ENCODE measurements at regions not wholly inside any gene's neighbourhood (a gene's known extent, or its start where the extent isn't known, plus 50 kb on each side); places are given as distances from the start of the nearest gene placed in this dataset.
A peak's percentile ranks its signal among the peaks of the same experiment; 100 is the strongest.

GRCh38 chr21:26377111-26377694 lies 195.9 kb downstream of the CYYR1 start:
- no peak for DNase-seq

GRCh38 chr21:26374817-26375216 lies 198.3 kb downstream of the CYYR1 start:
- H3K27me3 ChIP-seq: no peaks in the 10 kb centered on the region

More at GRCh38 chr21:26377111-26377694, 195.9 kb downstream of the CYYR1 start:
- Histone ChIP-seq H3K27ac (no peak overlapping the region), H3K27me3 (no peaks in the 10 kb centered on the region), H3K4me1 (no peaks in the 10 kb centered on the region), H3K9me3 (replicated peaks) (0 out of 2 replicates have a peak, but pooled peaks cover 3% of the 10 kb centered on the region), H3K36me3 (no peaks in the 10 kb centered on the region), H3K4me3 (no peak overlapping the region)

GRCh38 chr21:26368591-26369320 lies 198.2 kb upstream of the APP start:
- no peaks in the 10 kb centered on the region for H3K9me3 ChIP-seq (replicated peaks)

More at GRCh38 chr21:26374817-26375216, 198.3 kb downstream of the CYYR1 start:
- H3K36me3 ChIP-seq: no peaks in the 10 kb centered on the region
- DNase-seq: peak in 1 of 2 experiments; percentile 26
- H3K4me1 ChIP-seq: no peaks in the 10 kb centered on the region
- H3K27ac ChIP-seq: no peak overlapping the region
- H3K9me3 ChIP-seq (replicated peaks): 0 out of 2 replicates have a peak, but pooled peaks cover 3% of the 10 kb centered on the region
- no peak overlapping the region for H3K4me3 ChIP-seq

GRCh38 chr21:26366781-26367180 lies 196.2 kb upstream of the APP start:
- DNase-seq: no peak
- Histone ChIP-seq H3K36me3 (no peaks in the 10 kb centered on the region), H3K27ac (no peak overlapping the region), H3K4me1 (no peaks in the 10 kb centered on the region), H3K9me3 (replicated peaks) (no peaks in the 10 kb centered on the region), H3K4me3 (no peak overlapping the region), H3K27me3 (no peaks in the 10 kb centered on the region)

More at GRCh38 chr21:26368591-26369320, 198.2 kb upstream of the APP start:
- H3K36me3 ChIP-seq: no peaks in the 10 kb centered on the region
- no peaks in the 10 kb centered on the region for H3K4me1 ChIP-seq
- DNase-seq: no peak
- H3K27me3 ChIP-seq: no peaks in the 10 kb centered on the region
- H3K27ac ChIP-seq: no peak overlapping the region
- H3K4me3 ChIP-seq: no peak overlapping the region

- Histone ChIP-seq H3K4me3 (no peak overlapping the region), H3K4me1 (no peaks in the 10 kb centered on the region), H3K27ac (no peak overlapping the region), H3K9me3 (replicated peaks) (no peaks in the 10 kb centered on the region), H3K27me3 (no peaks in the 10 kb centered on the region), H3K36me3 (no peaks in the 10 kb centered on the region)
- no peak for DNase-seq
Measured at GRCh38 chr21:26365849-26366248, 195.3 kb upstream of the APP start.

- Histone ChIP-seq H3K27me3 (no peaks in the 10 kb centered on the region), H3K4me1 (no peaks in the 10 kb centered on the region), H3K9me3 (replicated peaks) (no peaks in the 10 kb centered on the region; the same call in 1 of the 2 replicates), H3K36me3 (no peaks in the 10 kb centered on the region), H3K4me3 (no peak overlapping the region), H3K27ac (no peak overlapping the region)
- no peak for DNase-seq
Measured at GRCh38 chr21:26351661-26352060, 181.1 kb upstream of the APP start.

GRCh38 chr21:26332867-26333266 lies 162.3 kb upstream of the APP start:
- Histone ChIP-seq H3K9me3 (replicated peaks) (no peaks in the 10 kb centered on the region; the same call in 1 of the 2 replicates), H3K4me1 (no peaks in the 10 kb centered on the region), H3K4me3 (no peak overlapping the region), H3K36me3 (no peaks in the 10 kb centered on the region), H3K27ac (no peak overlapping the region), H3K27me3 (no peaks in the 10 kb centered on the region)
- no peak for DNase-seq

GRCh38 chr21:26331205-26331980 lies 160.8 kb upstream of the APP start:
- H3K36me3 ChIP-seq: no peaks in the 10 kb centered on the region
- no peak for DNase-seq
- H3K4me3 ChIP-seq: no peak overlapping the region
- no peaks in the 10 kb centered on the region for H3K27me3 ChIP-seq
- no peaks in the 10 kb centered on the region for H3K4me1 ChIP-seq
- H3K9me3 ChIP-seq (replicated peaks): no peaks in the 10 kb centered on the region
- no peak overlapping the region for H3K27ac ChIP-seq

GRCh38 chr21:26320596-26320995 lies 150.0 kb upstream of the APP start:
- no peaks in the 10 kb centered on the region for H3K36me3 ChIP-seq
- no peaks in the 10 kb centered on the region for H3K27me3 ChIP-seq
- DNase-seq: peak; percentile 73 to 91
- no peaks in the 10 kb centered on the region for H3K9me3 ChIP-seq (replicated peaks)
- H3K4me1 ChIP-seq: peaks cover 14% of the 10 kb centered on the region
- peak overlapping the region; percentile 50 for H3K27ac ChIP-seq
- H3K4me3 ChIP-seq: no peak overlapping the region

GRCh38 chr21:26307640-26308039 lies 137.1 kb upstream of the APP start:
- DNase-seq: no peak
- H3K27ac ChIP-seq: no peak overlapping the region
- no peaks in the 10 kb centered on the region for H3K27me3 ChIP-seq
- no peak overlapping the region for H3K4me3 ChIP-seq
- no peaks in the 10 kb centered on the region for H3K36me3 ChIP-seq
- H3K4me1 ChIP-seq: no peaks in the 10 kb centered on the region
- peaks cover 8% of the 10 kb centered on the region; the same call in 1 of the 2 replicates for H3K9me3 ChIP-seq (replicated peaks)

- DNase-seq: no peak
- H3K27me3 ChIP-seq: no peaks in the 10 kb centered on the region
- peaks cover 5% of the 10 kb centered on the region for H3K9me3 ChIP-seq (replicated peaks)
- no peaks in the 10 kb centered on the region for H3K4me1 ChIP-seq
- H3K4me3 ChIP-seq: no peak overlapping the region
- H3K36me3 ChIP-seq: no peaks in the 10 kb centered on the region
- H3K27ac ChIP-seq: no peak overlapping the region
Measured at GRCh38 chr21:26297851-26298250, 127.3 kb upstream of the APP start.

GRCh38 chr21:26293141-26293946 lies 122.8 kb upstream of the APP start:
- Histone ChIP-seq H3K27me3 (no peaks in the 10 kb centered on the region), H3K27ac (no peak overlapping the region), H3K36me3 (no peaks in the 10 kb centered on the region), H3K9me3 (replicated peaks) (peaks cover 5% of the 10 kb centered on the region; the same call in 1 of the 2 replicates), H3K4me3 (no peak overlapping the region), H3K4me1 (no peaks in the 10 kb centered on the region)
- no peak for DNase-seq

- Histone ChIP-seq H3K27me3 (no peaks in the 10 kb centered on the region), H3K9me3 (replicated peaks) (no peaks in the 10 kb centered on the region), H3K27ac (no peak overlapping the region), H3K36me3 (no peaks in the 10 kb centered on the region), H3K4me1 (no peaks in the 10 kb centered on the region), H3K4me3 (no peak overlapping the region)
- no peak for DNase-seq
Measured at GRCh38 chr21:26288026-26288425, 117.5 kb upstream of the APP start.

GRCh38 chr21:26284531-26284930 lies 114.0 kb upstream of the APP start:
- no peaks in the 10 kb centered on the region for H3K36me3 ChIP-seq
- peaks cover 4% of the 10 kb centered on the region for H3K4me1 ChIP-seq
- H3K27ac ChIP-seq: no peak overlapping the region
- H3K9me3 ChIP-seq (replicated peaks): no peaks in the 10 kb centered on the region
- no peak overlapping the region for H3K4me3 ChIP-seq
- DNase-seq: no peak
- no peaks in the 10 kb centered on the region for H3K27me3 ChIP-seq
